GM12874 (cell line): ENCODE measurements at regions not wholly inside any gene's neighbourhood (a gene's known extent, or its start where the extent isn't known, plus 50 kb on each side); places are given as distances from the start of the nearest gene placed in this dataset.

ENCODE experiments used
- CTCF ChIP-seq: IDR thresholded peaks from 2 replicates; pipeline ENCODE4 v1.5.1; 2011; ENCODE audit warnings: low read depth, mild to moderate bottlenecking, control low read depth, low read length, moderate library complexity; ENCODE audit not compliant: insufficient read depth

- TF ChIP-seq CTCF, result no peak
These were observed 130.3 kb upstream of the TMC3 start for GRCh38 chr15:81504170-81504905.

- TF ChIP-seq CTCF, result no peak
These were observed 128.4 kb upstream of the TMC3 start for GRCh38 chr15:81502439-81502838.

- TF ChIP-seq CTCF, result no peak
These were observed 126.1 kb upstream of the TMC3 start for GRCh38 chr15:81500081-81500480.

- TF ChIP-seq CTCF, result no peak
These were observed 124.3 kb upstream of the TMC3 start for GRCh38 chr15:81498294-81498693.

- no peak for TF ChIP-seq CTCF
These were observed 123.2 kb upstream of the TMC3 start for GRCh38 chr15:81497238-81497637.

- TF ChIP-seq CTCF, result no peak
These were observed 121.9 kb upstream of the TMC3 start for GRCh38 chr15:81495780-81496467.

- TF ChIP-seq CTCF, result no peak
These were observed 119.1 kb upstream of the TMC3 start for GRCh38 chr15:81492969-81493645.
